Activated T-cell treated with anti-CD3 and anti-CD28 coated beads, Interleukin-2, amount 50 U/mL, for 72 hours (primary cell): ENCODE measurements at regions not wholly inside any gene's neighbourhood (a gene's known extent, or its start where the extent isn't known, plus 50 kb on each side); places are given as distances from the start of the nearest gene placed in this dataset.

ENCODE experiments used
- ATAC-seq, 2 donors: fragments of 150-1000 bp; cut with Tn5 transposase; replicated peaks in 1 of 2; 2 replicates each; pipeline ENCODE4 v1.10.0; 2021; ENCODE audit warnings: moderate library complexity in 2 of 2, mild to moderate bottlenecking in 1 of 2
- DNase-seq, 2 donors: peaks; one replicate each; pipeline ENCODE4 v3.0.0; 2021 to 2022; ENCODE audit warnings: mixed read lengths in 1 of 2
- H3K27ac Mint-ChIP-seq: one replicate; pipeline ENCODE4 v1.8.0; 2022; ENCODE audit warnings: mild to moderate bottlenecking, moderate library complexity, mixed read lengths
- H3K27me3 Mint-ChIP-seq: one replicate; pipeline ENCODE4 v1.8.0; 2022; ENCODE audit warnings: low read depth, mixed read lengths
- H3K36me3 Mint-ChIP-seq, 2 donors: one replicate each; pipeline ENCODE4 v1.8.0; 2022; ENCODE audit warnings: mixed read lengths in 2 of 2, mild to moderate bottlenecking in 1 of 2; ENCODE audit not compliant: insufficient read depth in 2 of 2
- H3K4me1 Mint-ChIP-seq: one replicate; pipeline ENCODE4 v1.8.0; 2022; ENCODE audit warnings: low read depth, mixed read lengths
- H3K4me3 Mint-ChIP-seq, 2 donors: one replicate each; pipeline ENCODE4 v1.8.0; 2022; ENCODE audit warnings: mild to moderate bottlenecking in 2 of 2, mixed read lengths in 2 of 2, moderate library complexity in 2 of 2
- H3K9me3 Mint-ChIP-seq, 2 donors: one replicate each; pipeline ENCODE4 v1.8.0; 2022; ENCODE audit warnings: mixed read lengths in 2 of 2

- H3K4me3 Mint-ChIP-seq, result no peak overlapping the region
- DNase-seq (no peak), ATAC-seq (no peak)
- H3K4me1 Mint-ChIP-seq, result no peaks in the 10 kb centered on the region
- H3K9me3 Mint-ChIP-seq, result peaks cover 0 to 2% of the 10 kb centered on the region in 2 donors
- no peaks in the 10 kb centered on the region for H3K27me3 Mint-ChIP-seq
- peaks cover 0 to 3% of the 10 kb centered on the region in 2 donors for H3K36me3 Mint-ChIP-seq
- H3K27ac Mint-ChIP-seq, result no peak overlapping the region
Measured at GRCh38 chr9:107673861-107674720, 184.5 kb upstream of the KLF4 start.

DNA sequence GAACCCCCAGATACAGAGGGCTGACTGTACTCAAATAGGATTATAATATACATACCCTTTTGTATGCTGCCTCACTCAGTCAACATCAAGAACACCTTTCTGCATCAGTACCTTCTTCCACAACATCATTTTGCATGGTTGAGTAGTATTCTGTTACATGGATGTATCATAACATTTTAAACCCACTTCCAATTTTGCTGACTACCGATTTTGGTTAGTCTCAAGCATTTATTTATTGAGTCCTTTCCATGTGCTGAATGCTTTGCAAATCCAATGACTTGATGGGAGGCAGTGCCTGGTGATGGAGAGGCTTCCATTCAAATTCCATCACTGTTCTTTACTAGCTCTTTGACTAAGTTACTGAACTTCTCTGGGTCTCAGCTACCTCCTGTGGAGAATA is 182.0 kb upstream of the KLF4 start:
- Mint-ChIP-seq H3K9me3 (peaks cover 0 to 2% of the 10 kb centered on the region in 2 donors), H3K4me1 (no peaks in the 10 kb centered on the region), H3K27ac (no peak overlapping the region), H3K36me3 (no peaks in the 10 kb centered on the region), H3K27me3 (no peaks in the 10 kb centered on the region), H3K4me3 (no peak overlapping the region)
- ATAC-seq (no peak), DNase-seq (no peak)

DNA sequence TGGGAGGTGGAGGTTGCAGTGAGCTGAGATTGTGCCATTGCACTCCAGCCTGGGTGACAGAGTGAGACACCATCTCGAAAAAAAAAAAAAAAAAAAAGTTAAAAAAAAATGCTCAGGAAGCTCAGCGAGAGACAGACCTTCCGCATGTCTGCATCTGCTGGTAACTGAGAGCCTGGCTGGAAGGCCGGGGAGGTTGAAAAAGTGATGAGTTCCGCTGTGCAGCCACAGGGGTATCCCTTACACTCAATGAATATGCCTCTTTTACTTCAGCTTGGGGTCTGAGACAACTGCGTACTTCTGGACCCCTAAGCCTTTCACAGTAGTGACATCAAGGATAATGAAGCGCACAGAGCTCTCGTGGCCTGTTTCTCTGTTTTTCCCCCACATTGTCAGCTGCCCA is 179.9 kb upstream of the KLF4 start:
- peaks cover 2% of the 10 kb centered on the region in 2 donors for H3K9me3 Mint-ChIP-seq
- no peaks in the 10 kb centered on the region for H3K36me3 Mint-ChIP-seq
- H3K27ac Mint-ChIP-seq, result no peak overlapping the region
- no peak for DNase-seq
- no peak overlapping the region for H3K4me3 Mint-ChIP-seq
- ATAC-seq, result no peak
- H3K4me1 Mint-ChIP-seq, result no peaks in the 10 kb centered on the region
- H3K27me3 Mint-ChIP-seq, result no peaks in the 10 kb centered on the region

- DNase-seq, result no peak
- no peak for ATAC-seq
- Mint-ChIP-seq H3K27me3 (no peaks in the 10 kb centered on the region), H3K4me1 (no peaks in the 10 kb centered on the region), H3K4me3 (no peak overlapping the region), H3K36me3 (no peaks in the 10 kb centered on the region), H3K27ac (no peak overlapping the region), H3K9me3 (peaks cover 2% of the 10 kb centered on the region in 2 donors)
Measured at GRCh38 chr9:107667231-107668070, 177.9 kb upstream of the KLF4 start.

DNA sequence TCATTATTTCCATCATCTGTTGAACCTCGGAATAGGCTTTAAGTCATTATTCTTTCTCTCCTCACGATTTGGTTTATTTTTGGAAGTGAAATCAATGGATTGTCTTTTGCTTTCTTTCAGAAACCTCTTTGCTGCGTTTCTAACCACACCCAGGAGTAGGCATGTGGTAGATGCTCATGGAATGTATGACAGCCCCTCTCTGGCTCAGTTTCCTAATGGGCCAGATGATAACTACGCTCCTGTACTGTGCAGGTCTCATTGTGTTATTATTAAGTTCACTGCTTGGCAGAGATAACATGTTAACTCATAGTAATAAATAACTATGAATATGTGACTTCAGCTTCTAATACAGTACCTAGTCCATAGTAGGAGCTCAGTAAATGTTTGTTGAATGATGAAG is 175.5 kb upstream of the KLF4 start:
- Mint-ChIP-seq H3K27ac (no peak overlapping the region), H3K36me3 (no peaks in the 10 kb centered on the region), H3K4me1 (no peaks in the 10 kb centered on the region)

DNA sequence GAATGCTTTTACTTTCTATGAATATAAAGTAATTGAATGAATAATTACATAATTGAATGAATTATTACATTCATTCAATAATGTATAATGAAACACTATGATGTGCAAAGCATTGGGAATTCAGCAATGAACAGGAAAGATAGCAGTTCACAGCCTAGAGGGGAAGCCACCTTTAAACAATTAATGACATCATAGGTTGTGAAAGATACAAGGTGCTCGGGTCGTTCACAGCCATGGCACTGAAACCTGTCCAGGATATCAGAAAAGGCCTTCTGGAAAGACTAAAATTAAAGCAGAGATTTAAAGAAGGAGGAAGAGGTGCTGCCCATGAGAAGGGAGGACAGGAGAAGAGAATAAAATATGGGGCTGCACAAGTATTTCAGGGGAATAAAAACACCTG is 171.4 kb upstream of the KLF4 start:
- ATAC-seq (no peak), DNase-seq (no peak)
- no peak overlapping the region for H3K27ac Mint-ChIP-seq
- peaks cover 0 to 1% of the 10 kb centered on the region in 2 donors for H3K36me3 Mint-ChIP-seq
- no peaks in the 10 kb centered on the region for H3K27me3 Mint-ChIP-seq
- H3K4me3 Mint-ChIP-seq, result no peak overlapping the region
- no peaks in the 10 kb centered on the region for H3K4me1 Mint-ChIP-seq
- peaks cover 0 to 2% of the 10 kb centered on the region in 2 donors for H3K9me3 Mint-ChIP-seq

More for the DNA sequence above, 175.5 kb upstream of the KLF4 start:
- H3K9me3 Mint-ChIP-seq, result peaks cover 0 to 2% of the 10 kb centered on the region in 2 donors
- no peaks in the 10 kb centered on the region for H3K27me3 Mint-ChIP-seq
- ATAC-seq, result no peak
- H3K4me3 Mint-ChIP-seq, result no peak overlapping the region
- no peak for DNase-seq

GRCh38 chr9:107653263-107653821 is 163.8 kb upstream of the KLF4 start:
- Mint-ChIP-seq H3K4me1 (no peaks in the 10 kb centered on the region), H3K36me3 (peaks cover 0 to 1% of the 10 kb centered on the region in 2 donors), H3K9me3 (peaks cover 0 to 5% of the 10 kb centered on the region in 2 donors), H3K27ac (no peak overlapping the region), H3K27me3 (no peaks in the 10 kb centered on the region), H3K4me3 (no peak overlapping the region)
- DNase-seq (no peak), ATAC-seq (no peak)

DNA sequence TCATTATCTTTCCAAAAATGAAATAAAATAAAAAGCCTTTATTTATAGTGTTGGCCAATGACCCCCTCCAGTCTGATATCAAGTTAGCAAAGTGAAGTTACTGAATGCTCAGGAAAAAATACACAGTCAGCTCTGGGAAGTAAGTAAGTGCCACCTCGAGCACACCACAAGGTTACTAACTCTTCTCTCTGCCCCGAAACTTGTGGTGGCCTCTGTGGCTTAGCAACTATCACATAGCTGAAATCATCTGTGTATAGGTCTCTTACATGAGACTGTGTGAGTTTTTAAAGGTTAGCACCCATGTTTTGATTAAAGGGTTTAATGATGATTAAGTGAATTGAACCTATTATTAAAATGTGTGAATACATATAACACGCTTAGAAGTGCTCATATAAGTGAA is 161.4 kb upstream of the KLF4 start:
- H3K4me1 Mint-ChIP-seq, result no peaks in the 10 kb centered on the region
- H3K36me3 Mint-ChIP-seq, result no peaks in the 10 kb centered on the region
- no peak for DNase-seq
- H3K9me3 Mint-ChIP-seq, result peaks cover 0 to 5% of the 10 kb centered on the region in 2 donors
- H3K27me3 Mint-ChIP-seq, result no peaks in the 10 kb centered on the region
- ATAC-seq, result no peak
- no peak overlapping the region for H3K27ac Mint-ChIP-seq
- no peak overlapping the region for H3K4me3 Mint-ChIP-seq

DNA sequence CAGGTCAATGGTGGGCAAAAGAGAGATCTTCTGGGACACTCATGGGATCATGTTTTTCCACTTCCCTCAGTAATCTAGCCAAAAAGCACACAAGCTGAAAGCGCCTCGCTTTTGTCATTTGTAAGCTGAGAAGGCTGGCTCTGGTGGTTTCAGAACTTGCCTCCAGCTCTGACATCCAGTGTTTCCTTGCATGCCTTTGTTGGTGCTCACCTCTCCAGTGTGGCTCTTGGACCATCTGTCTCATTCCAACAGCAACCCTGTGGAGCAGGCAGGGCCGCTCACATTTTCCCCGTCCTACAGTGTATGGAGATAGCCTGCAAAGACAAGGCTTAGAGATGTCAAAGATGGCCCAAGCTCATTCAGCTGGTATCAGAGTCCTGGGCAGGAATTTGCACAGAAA is 160.8 kb upstream of the KLF4 start:
- Mint-ChIP-seq H3K27me3 (no peaks in the 10 kb centered on the region), H3K4me3 (no peak overlapping the region), H3K9me3 (no peaks in the 10 kb centered on the region), H3K4me1 (no peaks in the 10 kb centered on the region), H3K27ac (no peak overlapping the region), H3K36me3 (no peaks in the 10 kb centered on the region)
- DNase-seq (no peak), ATAC-seq (no peak)

GRCh38 chr9:107648153-107648715 is 158.7 kb upstream of the KLF4 start:
- H3K36me3 Mint-ChIP-seq, result no peaks in the 10 kb centered on the region
- ATAC-seq (no peak), DNase-seq (no peak)
- no peak overlapping the region for H3K4me3 Mint-ChIP-seq
- no peaks in the 10 kb centered on the region for H3K4me1 Mint-ChIP-seq
- no peak overlapping the region for H3K27ac Mint-ChIP-seq
- no peaks in the 10 kb centered on the region for H3K27me3 Mint-ChIP-seq
- no peaks in the 10 kb centered on the region for H3K9me3 Mint-ChIP-seq

DNA sequence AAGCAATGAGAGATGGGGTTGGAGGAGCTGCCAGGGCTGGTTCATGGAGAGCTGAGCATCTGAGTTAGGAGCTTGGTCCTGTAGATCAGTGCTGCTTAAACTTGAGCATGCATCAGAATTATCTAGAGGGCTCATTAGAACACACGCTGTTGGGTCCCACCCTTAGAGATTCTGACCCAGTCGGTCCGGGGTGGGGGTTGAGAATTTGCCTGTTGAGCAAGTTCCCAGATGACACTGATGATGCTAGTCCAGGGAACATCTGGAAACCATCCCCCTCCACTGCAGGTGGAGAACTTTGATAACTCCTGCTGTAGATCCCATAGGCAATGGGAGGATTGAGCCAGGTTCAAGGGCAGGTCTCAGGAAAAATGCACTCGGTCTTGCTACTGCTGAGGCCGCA is 158.0 kb upstream of the KLF4 start:
- no peaks in the 10 kb centered on the region for H3K9me3 Mint-ChIP-seq
- no peak overlapping the region for H3K4me3 Mint-ChIP-seq
- no peaks in the 10 kb centered on the region for H3K4me1 Mint-ChIP-seq
- no peak overlapping the region for H3K27ac Mint-ChIP-seq
- H3K27me3 Mint-ChIP-seq, result peaks cover 4% of the 10 kb centered on the region
- ATAC-seq (no peak), DNase-seq (no peak)
- H3K36me3 Mint-ChIP-seq, result no peaks in the 10 kb centered on the region

DNA sequence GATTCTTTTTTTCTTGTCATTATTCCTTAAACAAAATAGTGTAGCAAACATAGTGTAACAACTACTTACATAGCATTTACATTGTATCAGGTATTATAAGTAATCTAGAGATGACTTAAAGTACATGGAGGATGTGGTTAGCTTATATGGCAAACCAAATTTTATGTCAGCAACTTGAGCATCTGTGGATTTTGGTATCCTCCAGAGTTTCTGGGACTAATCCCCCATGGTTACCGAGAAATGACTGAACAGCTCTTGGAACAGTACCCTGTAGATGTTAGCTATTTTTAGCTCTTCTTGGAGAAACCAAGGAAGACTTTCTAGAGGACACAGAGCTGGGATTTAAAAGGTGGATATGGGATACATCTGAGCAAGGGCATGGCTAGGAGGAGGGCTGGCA is 157.6 kb upstream of the KLF4 start:
- H3K4me1 Mint-ChIP-seq, result no peaks in the 10 kb centered on the region
- no peaks in the 10 kb centered on the region for H3K9me3 Mint-ChIP-seq
- H3K27me3 Mint-ChIP-seq, result peaks cover 6% of the 10 kb centered on the region
- no peak overlapping the region for H3K27ac Mint-ChIP-seq
- no peaks in the 10 kb centered on the region for H3K36me3 Mint-ChIP-seq
- ATAC-seq (no peak), DNase-seq (no peak)
- H3K4me3 Mint-ChIP-seq, result no peak overlapping the region

DNA sequence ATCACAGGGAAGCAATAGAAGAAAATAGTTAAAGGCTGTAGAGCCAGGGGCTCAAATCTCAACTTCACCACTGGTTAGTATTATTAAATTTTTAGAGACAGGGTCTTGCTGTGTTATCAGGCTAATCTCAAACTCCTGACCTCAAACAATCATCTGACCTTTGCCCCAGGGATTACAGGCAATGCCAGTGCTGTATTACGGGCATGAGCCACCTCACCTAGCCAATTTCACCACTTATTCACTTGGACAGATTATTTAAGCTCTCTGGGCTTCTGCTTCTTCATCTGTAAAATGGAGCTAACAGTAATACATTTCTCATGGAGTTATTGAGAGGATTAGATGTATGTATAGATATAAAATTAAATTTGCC is 155.9 kb upstream of the KLF4 start:
- H3K4me3 Mint-ChIP-seq, result no peak overlapping the region
- peaks cover 9% of the 10 kb centered on the region for H3K27me3 Mint-ChIP-seq
- ATAC-seq (no peak), DNase-seq (no peak)
- H3K27ac Mint-ChIP-seq, result no peak overlapping the region
- peaks cover 0 to 1% of the 10 kb centered on the region in 2 donors for H3K9me3 Mint-ChIP-seq
- H3K4me1 Mint-ChIP-seq, result no peaks in the 10 kb centered on the region
- peaks cover 0 to 2% of the 10 kb centered on the region in 2 donors for H3K36me3 Mint-ChIP-seq
